H54 (cell line): ENCODE measurements at regions not wholly inside any gene's neighbourhood (a gene's known extent, or its start where the extent isn't known, plus 50 kb on each side); places are given as distances from the start of the nearest gene placed in this dataset.
"Not testable (repeated sequence)": the region's sequence is repeated elsewhere in the genome, so short reads cannot be mapped to it uniquely, and the experiment has no call there.

Experiments used
- DNase-seq: peaks from one replicate; pipeline ENCODE4 v3.0.0; 2011; ENCODE audit warnings: low spot score, mixed read lengths; ENCODE audit not compliant: insufficient read length
- FAIRE-seq: peaks from 3 replicates; lab custom pipeline; 2011; peaks lifted over from hg19 to GRCh38; lab: Jason Lieb, UNC
- POLR2A ChIP-seq: IDR thresholded peaks from 2 replicates; pipeline ENCODE4 v1.6.1; 2011; ENCODE audit warnings: low read depth, mild to moderate bottlenecking, low read length

- FAIRE-seq (no peak), DNase-seq (no peak)
- TF ChIP-seq POLR2A, result no peak
Observed at GRCh38 chr10:63801166-63801565, 280.0 kb downstream of the REEP3 start.

GRCh38 chr10:63806330-63806729, 285.1 kb downstream of the REEP3 start:
- no peak for TF ChIP-seq POLR2A
- FAIRE-seq, result no peak
- no peak for DNase-seq

GRCh38 chr10:63812501-63812900, 291.3 kb downstream of the REEP3 start:
- FAIRE-seq (no peak), DNase-seq (no peak)
- TF ChIP-seq POLR2A, result no peak

GRCh38 chr10:63819753-63820329, 298.6 kb downstream of the REEP3 start:
- no peak for TF ChIP-seq POLR2A
- DNase-seq (peak; percentile 38), FAIRE-seq (peak; percentile 92)

- no peak for DNase-seq
- TF ChIP-seq POLR2A, result no peak
- FAIRE-seq, result no peak
Observed at GRCh38 chr10:63822496-63822895, 301.3 kb downstream of the REEP3 start.

- DNase-seq (no peak), FAIRE-seq (peak; percentile 11)
- no peak for TF ChIP-seq POLR2A
Observed at GRCh38 chr10:63825111-63825510, 303.9 kb downstream of the REEP3 start.

- no peak for TF ChIP-seq POLR2A
- no peak for FAIRE-seq
- no peak for DNase-seq
Observed at GRCh38 chr10:63825766-63826165, 304.6 kb downstream of the REEP3 start.

- not testable (repeated sequence) for FAIRE-seq
Observed at GRCh38 chr10:63827018-63827417, 305.8 kb downstream of the REEP3 start.

GRCh38 chr10:63829020-63829419, 307.8 kb downstream of the REEP3 start:
- TF ChIP-seq POLR2A, result no peak
- FAIRE-seq (no peak), DNase-seq (no peak)

More at GRCh38 chr10:63827018-63827417, 305.8 kb downstream of the REEP3 start:
- not testable (repeated sequence) for DNase-seq

GRCh38 chr10:63829573-63830149, 308.5 kb downstream of the REEP3 start:
- no peak for DNase-seq
- no peak for TF ChIP-seq POLR2A
- FAIRE-seq, result no peak

- no peak for FAIRE-seq
- DNase-seq, result no peak
- no peak for TF ChIP-seq POLR2A
Observed at GRCh38 chr10:63832686-63833085, 311.5 kb downstream of the REEP3 start.

GRCh38 chr10:63833411-63834060, 312.3 kb downstream of the REEP3 start:
- no peak for TF ChIP-seq POLR2A
- DNase-seq (no peak), FAIRE-seq (no peak)

GRCh38 chr10:63836666-63837442, 315.7 kb downstream of the REEP3 start:
- no peak for TF ChIP-seq POLR2A
- FAIRE-seq (no peak), DNase-seq (no peak)

GRCh38 chr10:63841761-63842160, 320.6 kb downstream of the REEP3 start:
- TF ChIP-seq POLR2A, result no peak
- DNase-seq (no peak), FAIRE-seq (no peak)
